Trophoblast cell (in vitro differentiated cells and primary cell): ENCODE measurements at regions not wholly inside any gene's neighbourhood (a gene's known extent, or its start where the extent isn't known, plus 50 kb on each side); places are given as distances from the start of the nearest gene placed in this dataset.

ENCODE experiments used
- DNase-seq, 2 donors: peaks; one replicate each; pipeline ENCODE4 v3.0.0-alpha.2; 2016
- H2AFZ ChIP-seq: 2 replicates; pipeline ENCODE4 v1.6.1; 2013; ENCODE audit warnings: low read length, moderate library complexity, mild to moderate bottlenecking; ENCODE audit not compliant: insufficient read depth, poor library complexity
- H2AK5ac ChIP-seq: 2 replicates; pipeline ENCODE4 v1.6.1; 2013; ENCODE audit warnings: mild to moderate bottlenecking, low read length
- H2BK120ac ChIP-seq: 2 replicates; pipeline ENCODE4 v1.6.1; 2013; ENCODE audit warnings: low read length, mild to moderate bottlenecking, moderate library complexity; ENCODE audit not compliant: insufficient read depth, poor library complexity
- H2BK12ac ChIP-seq: 2 replicates; pipeline ENCODE4 v1.6.1; 2013; ENCODE audit warnings: mild to moderate bottlenecking, low read length, moderate library complexity
- H2BK5ac ChIP-seq: 2 replicates; pipeline ENCODE4 v1.6.1; 2013; ENCODE audit warnings: low read length, low read depth, moderate library complexity, mild to moderate bottlenecking; ENCODE audit not compliant: poor library complexity
- H3K14ac ChIP-seq: 2 replicates; pipeline ENCODE4 v1.6.1; 2013; ENCODE audit warnings: mild to moderate bottlenecking, low read length
- H3K18ac ChIP-seq: 2 replicates; pipeline ENCODE4 v1.6.1; 2013; ENCODE audit warnings: mild to moderate bottlenecking, low read length
- H3K23ac ChIP-seq: 2 replicates; pipeline ENCODE4 v1.6.1; 2013; ENCODE audit warnings: low read length
- H3K27ac ChIP-seq: 2 replicates; pipeline ENCODE4 v1.5.1; 2013; ENCODE audit warnings: low read depth, mild to moderate bottlenecking, inconsistent platforms, low read length, moderate library complexity
- H3K27me3 ChIP-seq: 2 replicates; pipeline ENCODE4 v1.6.1; 2013; ENCODE audit warnings: inconsistent platforms, mild to moderate bottlenecking, low read length, moderate library complexity; ENCODE audit not compliant: insufficient read depth
- H3K36me3 ChIP-seq, 2 experiments: 1 replicate in 1 of 2; 2 replicates in 1 of 2; pipeline ENCODE4 v1.6.1; 2013; ENCODE audit warnings: low read length in 2 of 2, mild to moderate bottlenecking in 2 of 2, moderate library complexity in 1 of 2; ENCODE audit not compliant: insufficient read depth in 2 of 2, control insufficient read depth in 1 of 2
- H3K4ac ChIP-seq: 2 replicates; pipeline ENCODE4 v1.6.1; 2013; ENCODE audit warnings: low read depth, mild to moderate bottlenecking, low read length, moderate library complexity
- H3K4me1 ChIP-seq, 2 experiments: 1 replicate in 1 of 2; 2 replicates in 1 of 2; pipeline ENCODE4 v1.6.1; 2013; ENCODE audit warnings: low read length in 2 of 2, mild to moderate bottlenecking in 2 of 2, moderate library complexity in 1 of 2; ENCODE audit not compliant: insufficient read depth in 2 of 2, control insufficient read depth in 1 of 2
- H3K4me2 ChIP-seq: 2 replicates; pipeline ENCODE4 v1.6.1; 2013; ENCODE audit warnings: inconsistent platforms, mild to moderate bottlenecking, low read length, moderate library complexity
- H3K4me3 ChIP-seq: 2 replicates; pipeline ENCODE4 v1.5.1; 2013; ENCODE audit warnings: mild to moderate bottlenecking, low read depth, low read length, inconsistent platforms
- H3K79me1 ChIP-seq: one replicate; pipeline ENCODE4 v1.6.1; 2013; ENCODE audit warnings: low read length
- H3K79me2 ChIP-seq: 2 replicates; pipeline ENCODE4 v1.6.1; 2013; ENCODE audit warnings: low read length, mild to moderate bottlenecking; ENCODE audit not compliant: control insufficient read depth, insufficient read depth, poor library complexity
- H3K9ac ChIP-seq: 2 replicates; pipeline ENCODE4 v1.6.1; 2013; ENCODE audit warnings: mild to moderate bottlenecking, low read length
- H3K9me3 ChIP-seq: 2 replicates; pipeline ENCODE4 v1.6.1; 2013; ENCODE audit warnings: low read depth, mild to moderate bottlenecking, control low read depth, inconsistent platforms, low read length; ENCODE audit not compliant: insufficient read depth
- H4K12ac ChIP-seq: 2 replicates; pipeline ENCODE4 v1.6.1; 2013; ENCODE audit warnings: low read depth, mild to moderate bottlenecking, low read length, moderate library complexity
- H4K8ac ChIP-seq: 2 replicates; pipeline ENCODE4 v1.6.1; 2013; ENCODE audit warnings: low read depth, mild to moderate bottlenecking, low read length, moderate library complexity
- H4K91ac ChIP-seq: one replicate; pipeline ENCODE4 v1.6.1; 2013; ENCODE audit warnings: low read depth, mild to moderate bottlenecking, low read length, moderate library complexity
- WGBS: extraction: QIAGEN DNeasy Blood & Tissue Kit; methylation state at CpG from one replicate; pipeline ENCODE4 v1.1.7; 2013; ENCODE audit warnings: missing lambda C conversion rate; ENCODE audit not compliant: insufficient read length, insufficient coverage; ENCODE audit errors: extremely low coverage; 5-methylcytosine and 5-hydroxymethylcytosine counted together

DNA sequence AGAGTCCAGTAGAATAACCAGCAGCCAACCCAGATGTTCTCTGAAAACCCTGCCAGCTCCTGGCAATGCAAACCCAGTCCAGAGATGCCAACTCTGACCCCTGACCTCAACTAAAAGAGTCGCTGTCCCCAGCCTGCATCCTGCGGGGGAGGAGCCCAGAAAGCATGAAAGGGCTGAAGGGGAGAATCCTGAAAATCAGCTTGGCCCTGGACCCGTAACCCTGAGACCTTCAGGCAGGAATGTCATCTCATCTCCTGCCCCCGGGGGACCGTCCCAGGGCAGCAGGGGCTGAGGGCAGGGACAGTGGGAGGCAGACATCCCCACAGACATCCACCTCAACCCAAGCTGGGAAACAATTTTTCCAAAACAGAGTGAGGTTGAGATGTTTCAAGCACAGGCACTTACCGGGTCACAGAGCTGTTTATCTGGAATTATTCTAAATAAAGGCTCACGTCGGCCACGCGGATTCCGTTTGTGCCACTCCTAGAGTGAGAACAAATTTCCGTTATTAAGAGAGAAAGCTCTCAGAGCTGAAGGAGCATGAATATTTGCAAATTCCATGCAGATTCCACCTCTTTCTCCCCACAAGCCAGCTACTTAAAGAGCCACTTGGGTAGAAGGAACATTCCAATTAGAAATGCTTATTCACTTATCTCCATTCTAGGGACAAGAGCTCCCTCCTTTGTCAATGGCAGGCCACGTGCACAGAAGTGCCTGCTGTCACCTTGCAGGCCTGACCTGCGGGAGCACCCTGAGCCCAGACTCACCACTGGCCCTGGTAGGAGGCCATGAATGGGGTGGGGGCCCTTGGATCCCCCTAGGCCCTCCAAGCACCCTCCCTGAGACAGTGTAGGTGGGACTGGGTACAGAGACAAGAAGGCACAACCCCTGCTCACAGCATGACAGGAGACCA, 240.1 kb downstream of the NPHP4 start:
- Histone ChIP-seq H4K12ac (no peak overlapping the region), H2AFZ (no peak overlapping the region), H3K36me3 (no peaks in the 10 kb centered on the region), H3K4me2 (no peak overlapping the region), H3K79me2 (no peaks in the 10 kb centered on the region), H4K91ac (no peak overlapping the region), H2AK5ac (no peak overlapping the region), H2BK5ac (no peak overlapping the region), H3K79me1 (no peaks in the 10 kb centered on the region), H4K8ac (no peak overlapping the region), H2BK120ac (no peak overlapping the region), H2BK12ac (no peak overlapping the region), H3K27ac (no peak overlapping the region), H3K4ac (no peak overlapping the region), H3K14ac (no peak overlapping the region), H3K27me3 (no peaks in the 10 kb centered on the region), H3K23ac (no peak overlapping the region), H3K9ac (no peak overlapping the region), H3K4me3 (no peak overlapping the region), H3K9me3 (peaks cover 2% of the 10 kb centered on the region), H3K18ac (no peak overlapping the region), H3K4me1 (no peaks in the 10 kb centered on the region)
- no CpG with 5 or more reads among the region's 14 CpGs for WGBS
- no peak for DNase-seq

DNA sequence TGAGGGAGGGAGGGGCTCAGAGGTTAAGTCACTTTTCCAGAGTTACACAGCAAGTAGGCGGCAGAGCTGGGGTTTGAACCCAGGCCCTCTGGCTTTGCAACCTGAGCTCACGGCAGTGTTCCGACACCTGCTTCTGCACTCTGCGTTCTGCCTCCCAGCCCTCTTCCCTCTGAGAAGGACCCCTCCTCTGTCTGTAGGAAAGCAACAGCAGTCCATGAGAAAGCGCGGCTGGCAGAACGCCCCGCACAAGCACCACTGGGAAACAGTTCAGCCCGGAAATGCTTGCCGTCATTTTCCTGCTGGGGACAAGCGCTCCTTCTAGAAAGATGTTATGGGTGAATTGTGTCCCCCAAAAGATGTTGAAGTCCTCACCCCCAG, 241.1 kb downstream of the NPHP4 start:
- no CpG with 5 or more reads among the region's 11 CpGs for WGBS
- Histone ChIP-seq H3K4ac (no peak overlapping the region), H3K23ac (no peak overlapping the region), H3K4me3 (no peak overlapping the region), H3K36me3 (no peaks in the 10 kb centered on the region), H3K14ac (no peak overlapping the region), H2BK5ac (no peak overlapping the region), H3K27ac (no peak overlapping the region), H4K12ac (no peak overlapping the region), H3K27me3 (no peaks in the 10 kb centered on the region), H3K79me1 (no peaks in the 10 kb centered on the region), H3K79me2 (no peaks in the 10 kb centered on the region), H3K9ac (no peak overlapping the region), H3K4me2 (no peak overlapping the region), H3K9me3 (peaks cover 2% of the 10 kb centered on the region), H2AFZ (no peak overlapping the region), H3K18ac (no peak overlapping the region), H4K8ac (no peak overlapping the region), H3K4me1 (no peaks in the 10 kb centered on the region), H4K91ac (no peak overlapping the region), H2BK120ac (no peak overlapping the region), H2BK12ac (no peak overlapping the region), H2AK5ac (no peak overlapping the region)
- DNase-seq = no peak

DNA sequence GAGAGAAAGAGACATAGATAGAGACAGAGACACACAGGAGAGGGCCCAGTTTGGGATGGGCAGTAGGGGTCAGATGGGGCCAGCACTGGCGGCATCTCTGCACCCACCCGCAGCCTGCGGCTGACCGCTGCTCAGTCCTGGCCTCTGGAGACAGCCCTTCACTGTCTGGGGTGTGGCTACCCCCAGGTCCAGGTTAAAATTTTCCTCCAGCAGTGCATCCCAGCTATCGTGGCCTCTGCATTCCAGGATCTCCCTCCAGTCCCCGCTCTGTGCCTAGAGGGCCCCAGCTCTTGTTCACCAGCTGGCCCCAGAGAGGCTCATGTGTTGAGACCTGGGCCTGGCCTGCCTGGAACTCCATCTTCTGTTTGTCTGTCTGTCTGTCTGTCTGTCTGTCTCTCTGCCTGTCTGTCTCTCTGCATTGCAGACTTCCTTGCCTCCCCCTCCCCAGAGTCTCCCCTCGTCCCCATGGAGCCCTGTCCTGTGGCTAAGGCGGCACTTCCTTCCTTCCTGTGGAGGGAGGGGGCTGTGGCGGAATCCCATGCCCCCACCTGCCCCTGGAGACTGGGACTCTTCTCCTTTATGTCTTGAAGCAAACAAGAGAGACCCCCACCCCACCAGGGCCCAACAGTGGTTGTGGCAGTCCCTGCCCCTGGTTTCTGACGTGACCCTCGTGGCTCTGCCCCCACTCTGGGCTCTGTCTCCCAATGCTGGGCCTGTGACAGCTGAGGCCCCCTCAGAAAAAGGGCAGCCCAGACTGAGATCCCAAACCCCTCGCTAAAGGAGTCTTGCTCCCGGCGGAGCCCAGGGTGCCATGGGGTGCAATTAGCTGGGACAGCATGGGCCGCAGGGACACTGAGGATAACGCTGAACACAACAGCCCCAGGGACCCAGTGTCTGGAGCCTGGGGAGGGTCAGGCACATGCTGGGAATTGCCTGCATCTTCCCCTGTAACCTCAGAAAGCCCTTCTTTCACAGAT, 241.8 kb downstream of the NPHP4 start:
- H3K4me1 ChIP-seq = no peaks in the 10 kb centered on the region
- H3K36me3 ChIP-seq = no peaks in the 10 kb centered on the region
- DNase-seq = no peak
- no peak overlapping the region for H3K9ac ChIP-seq
- no CpG with 5 or more reads among the region's 16 CpGs for WGBS
- H3K14ac ChIP-seq = no peak overlapping the region
- no peak overlapping the region for H2AK5ac ChIP-seq
- H3K4me2 ChIP-seq = no peak overlapping the region
- no peak overlapping the region for H3K18ac ChIP-seq
- no peak overlapping the region for H4K12ac ChIP-seq
- no peaks in the 10 kb centered on the region for H3K79me2 ChIP-seq
- no peak overlapping the region for H2BK5ac ChIP-seq
- H3K79me1 ChIP-seq = no peaks in the 10 kb centered on the region
- peaks cover 2% of the 10 kb centered on the region for H3K9me3 ChIP-seq
- H4K91ac ChIP-seq = no peak overlapping the region
- no peak overlapping the region for H2AFZ ChIP-seq
- H3K27me3 ChIP-seq = no peaks in the 10 kb centered on the region
- H2BK12ac ChIP-seq = no peak overlapping the region
- no peak overlapping the region for H2BK120ac ChIP-seq
- no peak overlapping the region for H4K8ac ChIP-seq
- no peak overlapping the region for H3K4ac ChIP-seq
- no peak overlapping the region for H3K23ac ChIP-seq
- no peak overlapping the region for H3K27ac ChIP-seq
- no peak overlapping the region for H3K4me3 ChIP-seq

DNA sequence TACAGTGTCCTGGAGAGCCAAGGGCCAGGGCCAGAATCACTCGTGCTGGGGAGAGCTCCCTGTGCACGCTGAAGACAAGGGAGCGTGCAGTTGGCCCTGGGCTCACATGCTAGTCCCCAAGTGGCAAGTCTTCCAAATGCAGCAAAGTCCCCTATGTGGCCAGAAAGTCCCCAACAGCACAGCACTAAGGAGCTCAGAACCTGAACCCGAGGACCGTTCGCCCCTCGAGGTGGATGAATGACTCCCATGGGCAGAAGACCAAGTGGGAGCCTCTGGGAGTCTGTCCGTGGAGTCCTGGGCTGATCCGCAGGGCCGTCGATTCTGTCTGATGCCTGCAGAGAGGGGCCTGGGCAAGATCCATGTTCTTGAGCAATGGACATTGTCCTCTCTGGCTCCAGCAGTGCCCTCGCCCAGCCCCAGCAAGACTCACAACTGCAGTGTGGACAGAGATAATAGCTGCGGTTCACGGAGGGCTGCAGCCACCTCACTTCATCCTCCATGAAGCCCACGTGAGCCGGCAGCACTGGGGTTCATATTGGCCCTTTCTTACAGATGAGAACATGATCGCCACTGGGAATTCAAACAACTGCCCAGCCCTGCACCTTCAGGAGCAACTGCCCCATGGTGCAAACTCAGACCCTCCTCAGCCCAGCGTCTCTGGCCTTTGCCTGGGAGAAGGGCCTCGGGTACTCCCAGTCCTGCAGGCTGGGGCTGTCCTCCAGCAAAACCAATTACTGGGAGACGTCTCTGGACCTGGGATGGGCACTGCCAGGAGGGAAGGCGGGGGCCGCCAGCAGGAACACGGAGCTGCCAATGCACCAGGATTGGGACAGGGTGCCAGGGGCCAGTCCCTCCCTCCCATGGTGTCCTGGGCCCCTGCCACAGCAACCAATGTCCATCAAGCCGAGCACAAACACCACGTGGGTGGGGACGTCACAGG, 243.7 kb downstream of the NPHP4 start:
- Histone ChIP-seq H2BK12ac (no peak overlapping the region), H3K79me1 (no peaks in the 10 kb centered on the region), H2BK120ac (no peak overlapping the region), H3K14ac (no peak overlapping the region), H2BK5ac (no peak overlapping the region), H2AK5ac (no peak overlapping the region), H4K12ac (no peak overlapping the region), H3K23ac (no peak overlapping the region), H3K27me3 (no peaks in the 10 kb centered on the region), H4K91ac (no peak overlapping the region), H3K9me3 (peaks cover 2% of the 10 kb centered on the region), H3K27ac (no peak overlapping the region), H3K9ac (no peak overlapping the region), H3K36me3 (no peaks in the 10 kb centered on the region), H3K4me3 (no peak overlapping the region), H3K79me2 (no peaks in the 10 kb centered on the region), H3K4me1 (no peaks in the 10 kb centered on the region), H3K4ac (no peak overlapping the region), H3K4me2 (no peak overlapping the region), H4K8ac (no peak overlapping the region), H2AFZ (no peak overlapping the region), H3K18ac (no peak overlapping the region)
- DNase-seq = no peak
- WGBS = no CpG with 5 or more reads among the region's 26 CpGs
